Lung (tissue), 11 donors: ENCODE measurements at regions not wholly inside any gene's neighbourhood (a gene's known extent, or its start where the extent isn't known, plus 50 kb on each side); places are given as distances from the start of the nearest gene placed in this dataset.

Experiments
- ATAC-seq: fragments of 200-7000 bp; cut with Tn5 transposase; one replicate; pipeline ENCODE4 v1.9.1; 2020; ENCODE audit warnings: moderate number of reproducible peaks; ENCODE audit not compliant: insufficient read depth, low FRiP score
- DNase-seq, 3 donors: peaks; one replicate each; pipeline ENCODE4 v3.0.0-alpha.2; 2013 to 2017
- H3K27ac ChIP-seq, 2 donors: one replicate each; pipeline ENCODE4 v1.5.1; 2013; ENCODE audit warnings: mild to moderate bottlenecking in 2 of 2, moderate library complexity in 2 of 2, control low read depth in 1 of 2, inconsistent platforms in 1 of 2, low read depth in 1 of 2, low read length in 1 of 2
- H3K27me3 ChIP-seq, 3 donors: one replicate each; pipeline ENCODE4 v1.5.1; 2013; ENCODE audit warnings: low read length in 2 of 3; ENCODE audit not compliant: control insufficient read depth in 3 of 3, insufficient read depth in 3 of 3
- H3K36me3 ChIP-seq, 4 donors: one replicate each; pipeline ENCODE4 v1.5.1; 2013; ENCODE audit warnings: low read length in 4 of 4, mild to moderate bottlenecking in 1 of 4, moderate library complexity in 1 of 4; ENCODE audit not compliant: control insufficient read depth in 4 of 4, insufficient read depth in 4 of 4
- H3K4me1 ChIP-seq, 5 donors: one replicate each; pipeline ENCODE4 v1.5.1; 2013; ENCODE audit warnings: low read length in 5 of 5, mild to moderate bottlenecking in 2 of 5, moderate library complexity in 1 of 5; ENCODE audit not compliant: control insufficient read depth in 5 of 5, insufficient read depth in 5 of 5
- H3K4me3 ChIP-seq: one replicate; pipeline ENCODE4 v1.5.1; 2013; ENCODE audit warnings: mild to moderate bottlenecking, control low read depth, moderate library complexity
- H3K9ac ChIP-seq, 2 donors: one replicate each; pipeline ENCODE4 v1.5.1; 2013; ENCODE audit warnings: low read length in 2 of 2, control low read depth in 1 of 2; ENCODE audit not compliant: insufficient read depth in 1 of 2
- H3K9me3 ChIP-seq, 4 donors: one replicate each; pipeline ENCODE4 v1.5.1; 2013; ENCODE audit warnings: low read length in 3 of 4, mild to moderate bottlenecking in 1 of 4, moderate library complexity in 1 of 4; ENCODE audit not compliant: control insufficient read depth in 4 of 4, insufficient read depth in 3 of 4
- WGBS, 2 donors: extraction: QIAGEN DNeasy Blood & Tissue Kit; methylation state at CpG; one replicate each; pipeline ENCODE4 v1.1.7; 2013; 5-methylcytosine and 5-hydroxymethylcytosine counted together
- TF ChIP-seq, protein P1 (sequence below): IDR thresholded peaks from 2 replicates; pipeline ENCODE4 v1.5.1; 2012; ENCODE audit warnings: mild to moderate bottlenecking; ENCODE audit errors: control extremely low read depth, extremely low read depth
- donor health status: control.
- donor health status: control.
- donor health status: Bipolar disorder and iron deficiency.
- donor health status: healthy.
- donor health status: DM: yes; HTN: yes; CAD: no.

GRCh38 chr22:19578180-19579004 is 54.2 kb upstream of the CLDN5 start:
- no peaks in the 10 kb centered on the region for H3K27me3 ChIP-seq
- TF ChIP-seq, protein P1, sequence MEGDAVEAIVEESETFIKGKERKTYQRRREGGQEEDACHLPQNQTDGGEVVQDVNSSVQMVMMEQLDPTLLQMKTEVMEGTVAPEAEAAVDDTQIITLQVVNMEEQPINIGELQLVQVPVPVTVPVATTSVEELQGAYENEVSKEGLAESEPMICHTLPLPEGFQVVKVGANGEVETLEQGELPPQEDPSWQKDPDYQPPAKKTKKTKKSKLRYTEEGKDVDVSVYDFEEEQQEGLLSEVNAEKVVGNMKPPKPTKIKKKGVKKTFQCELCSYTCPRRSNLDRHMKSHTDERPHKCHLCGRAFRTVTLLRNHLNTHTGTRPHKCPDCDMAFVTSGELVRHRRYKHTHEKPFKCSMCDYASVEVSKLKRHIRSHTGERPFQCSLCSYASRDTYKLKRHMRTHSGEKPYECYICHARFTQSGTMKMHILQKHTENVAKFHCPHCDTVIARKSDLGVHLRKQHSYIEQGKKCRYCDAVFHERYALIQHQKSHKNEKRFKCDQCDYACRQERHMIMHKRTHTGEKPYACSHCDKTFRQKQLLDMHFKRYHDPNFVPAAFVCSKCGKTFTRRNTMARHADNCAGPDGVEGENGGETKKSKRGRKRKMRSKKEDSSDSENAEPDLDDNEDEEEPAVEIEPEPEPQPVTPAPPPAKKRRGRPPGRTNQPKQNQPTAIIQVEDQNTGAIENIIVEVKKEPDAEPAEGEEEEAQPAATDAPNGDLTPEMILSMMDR = no peak
- peak overlapping the region in 1 of 2 donors; percentile 87 for H3K27ac ChIP-seq
- H3K4me3 ChIP-seq = no peak overlapping the region
- H3K4me1 ChIP-seq = peaks cover 0 to 15% (median 0%) of the 10 kb centered on the region in 5 donors
- H3K9ac ChIP-seq = no peak overlapping the region
- H3K36me3 ChIP-seq = no peaks in the 10 kb centered on the region
- H3K9me3 ChIP-seq = no peaks in the 10 kb centered on the region
- no peak for DNase-seq
- ATAC-seq = no peak
- 85% methylated on average over 8 to 11 of the region's 11 CpGs for WGBS, 2 donors

DNA sequence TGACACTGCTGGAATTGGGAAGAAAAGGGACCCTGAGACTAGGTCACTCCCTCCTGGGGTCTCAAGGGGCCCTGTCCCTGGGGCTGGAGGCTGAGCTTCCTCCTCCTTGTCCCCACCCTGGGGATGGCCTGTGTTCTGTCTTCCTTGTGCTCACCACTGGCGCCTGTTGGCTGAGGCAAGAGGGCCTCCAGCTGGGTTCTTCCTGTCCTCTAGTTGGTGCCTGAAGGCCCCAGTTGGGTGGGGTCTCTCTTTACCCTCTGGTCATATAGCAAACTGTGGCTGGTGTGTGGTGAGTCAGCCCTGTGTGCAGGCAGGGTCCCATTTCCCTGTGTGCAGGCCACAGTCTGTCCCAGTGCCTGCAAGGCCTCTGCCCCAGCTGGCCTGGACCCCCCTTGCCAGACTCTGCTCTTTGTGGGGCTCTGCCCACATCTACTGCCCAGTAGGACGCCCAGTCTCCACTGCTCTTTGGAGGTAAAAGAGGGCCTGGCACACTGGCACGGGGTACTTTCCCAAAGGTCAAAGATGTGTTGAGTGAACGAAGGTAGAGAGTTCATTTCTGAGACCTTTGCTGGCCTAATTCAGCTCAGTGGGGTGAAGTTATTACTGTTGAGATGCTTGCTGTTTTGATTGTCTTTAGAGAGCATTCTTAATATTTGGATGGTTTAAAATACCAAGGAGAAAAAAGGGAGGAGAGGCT is 55.1 kb upstream of the CLDN5 start:
- WGBS, 2 donors = 70 to 77% methylated on average over 4 of the region's 4 CpGs
- Histone ChIP-seq H3K36me3 (no peaks in the 10 kb centered on the region), H3K9ac (no peak overlapping the region), H3K9me3 (no peaks in the 10 kb centered on the region), H3K4me3 (no peak overlapping the region), H3K27ac (peak overlapping the region; percentile 18 to 87), H3K4me1 (peaks cover 0 to 15% (median 0%) of the 10 kb centered on the region in 5 donors), H3K27me3 (no peaks in the 10 kb centered on the region)
- DNase-seq = no peak
- TF ChIP-seq, protein P1 = no peak
- no peak for ATAC-seq

DNA sequence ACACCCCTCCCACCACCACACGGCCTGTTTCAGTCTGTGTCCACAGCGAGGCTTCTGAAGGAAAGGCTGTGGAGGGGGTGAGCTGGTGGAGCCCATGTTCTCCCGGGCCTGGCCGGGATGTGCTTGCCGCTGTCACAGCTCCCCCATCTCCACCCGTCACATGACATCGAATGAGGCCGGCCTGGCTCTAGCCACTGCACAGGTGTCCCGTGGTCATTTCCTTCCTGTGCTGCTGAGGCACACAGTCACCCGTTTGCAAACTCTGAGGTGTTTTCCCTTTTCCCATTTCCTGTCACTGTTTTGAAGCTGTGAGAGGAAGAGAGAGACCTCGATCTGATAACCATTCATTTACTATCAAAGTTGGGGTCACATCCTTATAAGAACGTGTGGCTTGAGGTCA is 55.7 kb upstream of the CLDN5 start:
- no peaks in the 10 kb centered on the region for H3K36me3 ChIP-seq
- peaks cover 0 to 15% (median 0%) of the 10 kb centered on the region in 5 donors for H3K4me1 ChIP-seq
- H3K4me3 ChIP-seq = no peak overlapping the region
- ATAC-seq = no peak
- 15 to 41% methylated on average over 12 of the region's 12 CpGs for WGBS, 2 donors
- no peaks in the 10 kb centered on the region for H3K27me3 ChIP-seq
- no peaks in the 10 kb centered on the region for H3K9me3 ChIP-seq
- no peak overlapping the region for H3K9ac ChIP-seq
- TF ChIP-seq, protein P1 = no peak
- no peak overlapping the region for H3K27ac ChIP-seq
- peak; percentile 44 to 73 (median 52) for DNase-seq
